CD4-positive, alpha-beta T cell (primary cell): ENCODE measurements at regions not wholly inside any gene's neighbourhood (a gene's known extent, or its start where the extent isn't known, plus 50 kb on each side); places are given as distances from the start of the nearest gene placed in this dataset.

Experiments used
- ATAC-seq: fragments of 200-7000 bp; cut with Tn5 transposase; one replicate; pipeline ENCODE4 v1.10.0; 2022; ENCODE audit warnings: mild to moderate bottlenecking; ENCODE audit not compliant: poor library complexity
- CTCF ChIA-PET: fragments of 350-600 bp; sonication (Branson Sonifier 250); formaldehyde crosslinking; loops from one replicate; lab custom pipeline; 2021; ENCODE audit warnings: antibody characterized with exemption, inconsistent platforms; lab: Charles Lee
- POLR2A ChIA-PET: fragments of 350-600 bp; sonication (Branson Sonifier 250); formaldehyde crosslinking; loops from one replicate; lab custom pipeline; 2021; ENCODE audit warnings: antibody characterized with exemption, inconsistent platforms; lab: Charles Lee
- DNase-seq, 14 experiments: peaks; one replicate each; pipeline ENCODE4 v3.0.0-alpha.2; 2013 to 2020; ENCODE audit warnings: mixed read lengths in 2 of 14
- H3K27ac ChIP-seq, 2 donors: one replicate each; pipeline versions ENCODE4 v1.5.1 to v1.7.0; 2013; ENCODE audit warnings: low read length in 2 of 2, low read depth in 1 of 2, mild to moderate bottlenecking in 1 of 2
- H3K27me3 ChIP-seq, 2 experiments: 1 replicate in 1 of 2; 2 replicates in 1 of 2; pipeline versions ENCODE4 v1.6.1 to v1.7.0; 2013; ENCODE audit warnings: low read length in 2 of 2, control low read depth in 1 of 2, mild to moderate bottlenecking in 1 of 2, moderate library complexity in 1 of 2; ENCODE audit not compliant: insufficient read depth in 2 of 2, control insufficient read depth in 1 of 2
- H3K36me3 ChIP-seq: one replicate; pipeline ENCODE4 v1.6.1; 2013; ENCODE audit warnings: low read length, control low read depth; ENCODE audit not compliant: insufficient read depth
- H3K4me1 ChIP-seq: one replicate; pipeline ENCODE4 v1.6.1; 2013; ENCODE audit warnings: low read length, control low read depth; ENCODE audit not compliant: insufficient read depth
- H3K4me3 ChIP-seq: one replicate; pipeline ENCODE4 v1.5.1; 2013; ENCODE audit warnings: mild to moderate bottlenecking, low read length, moderate library complexity
- H3K9me3 ChIP-seq, 2 experiments: 1 replicate in 1 of 2; 2 replicates in 1 of 2; pipeline versions ENCODE4 v1.6.1 to v1.7.0; 2013; ENCODE audit warnings: low read length in 2 of 2, mild to moderate bottlenecking in 2 of 2, control low read depth in 1 of 2, moderate library complexity in 1 of 2; ENCODE audit not compliant: control insufficient read depth in 1 of 2, insufficient read depth in 1 of 2
- H3K27ac Mint-ChIP-seq: one replicate; pipeline ENCODE4 v1.8.0; 2020; ENCODE audit warnings: mixed read lengths
- H3K27me3 Mint-ChIP-seq: one replicate; pipeline ENCODE4 v1.8.0; 2021; ENCODE audit warnings: mixed read lengths
- H3K36me3 Mint-ChIP-seq: one replicate; pipeline ENCODE4 v1.8.0; 2021; ENCODE audit warnings: low read depth, mixed read lengths
- H3K4me1 Mint-ChIP-seq: one replicate; pipeline ENCODE4 v1.8.0; 2021; ENCODE audit warnings: low read depth, mixed read lengths
- H3K4me3 Mint-ChIP-seq: one replicate; pipeline ENCODE4 v1.8.0; 2020; ENCODE audit warnings: mild to moderate bottlenecking, mixed read lengths
- H3K9me3 Mint-ChIP-seq: one replicate; pipeline ENCODE4 v1.8.0; 2020; ENCODE audit warnings: mixed read lengths
- intact Hi-C, 2 experiments: fragments of 100-400 bp; cut with DNase I in 1 of 2; cut with micrococcal nuclease in 1 of 2; formaldehyde crosslinking; loops; one replicate each; pipeline versions ENCODE4 v1.15.1 to v1.9.0; 2023 to 2025; cut with DNase I, micrococcal nuclease
- TF ChIP-seq, protein P1 (sequence below): fragments of 200-600 bp; IDR thresholded peaks from one replicate; pipeline ENCODE4 v1.8.0; 2022; ENCODE audit warnings: antibody characterized with exemption, mild to moderate bottlenecking

DNA sequence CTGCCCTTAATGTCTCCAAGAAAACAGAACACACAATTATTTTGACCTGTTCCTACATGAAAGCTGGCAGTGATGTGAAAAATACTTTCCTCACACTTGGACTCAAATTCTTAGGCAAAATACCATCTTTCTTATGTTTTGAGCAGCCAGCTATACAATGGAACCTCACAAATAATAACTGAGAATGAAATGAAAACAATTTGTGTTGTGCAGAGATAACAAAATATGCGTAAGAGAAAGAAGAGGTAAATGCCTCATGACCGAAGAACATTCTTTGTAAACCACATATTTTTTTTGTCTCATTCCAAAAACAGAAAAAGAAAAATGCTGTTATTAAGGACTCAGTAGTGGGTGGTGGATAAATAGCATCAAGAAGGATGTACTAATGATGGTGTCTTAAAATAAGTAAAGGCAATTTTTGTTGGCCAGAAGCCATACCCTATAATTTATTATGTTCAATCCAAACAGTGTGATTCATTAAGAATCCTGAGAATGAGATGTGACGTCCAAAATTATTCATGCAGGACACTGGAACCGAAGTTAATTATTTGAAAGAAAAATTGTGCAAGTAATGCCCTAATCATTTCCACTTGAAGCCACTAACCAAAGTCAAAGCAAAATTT lies 193.0 kb upstream of the NETO1 start:
- no peak overlapping the region for H3K4me3 ChIP-seq
- TF ChIP-seq, protein P1, sequence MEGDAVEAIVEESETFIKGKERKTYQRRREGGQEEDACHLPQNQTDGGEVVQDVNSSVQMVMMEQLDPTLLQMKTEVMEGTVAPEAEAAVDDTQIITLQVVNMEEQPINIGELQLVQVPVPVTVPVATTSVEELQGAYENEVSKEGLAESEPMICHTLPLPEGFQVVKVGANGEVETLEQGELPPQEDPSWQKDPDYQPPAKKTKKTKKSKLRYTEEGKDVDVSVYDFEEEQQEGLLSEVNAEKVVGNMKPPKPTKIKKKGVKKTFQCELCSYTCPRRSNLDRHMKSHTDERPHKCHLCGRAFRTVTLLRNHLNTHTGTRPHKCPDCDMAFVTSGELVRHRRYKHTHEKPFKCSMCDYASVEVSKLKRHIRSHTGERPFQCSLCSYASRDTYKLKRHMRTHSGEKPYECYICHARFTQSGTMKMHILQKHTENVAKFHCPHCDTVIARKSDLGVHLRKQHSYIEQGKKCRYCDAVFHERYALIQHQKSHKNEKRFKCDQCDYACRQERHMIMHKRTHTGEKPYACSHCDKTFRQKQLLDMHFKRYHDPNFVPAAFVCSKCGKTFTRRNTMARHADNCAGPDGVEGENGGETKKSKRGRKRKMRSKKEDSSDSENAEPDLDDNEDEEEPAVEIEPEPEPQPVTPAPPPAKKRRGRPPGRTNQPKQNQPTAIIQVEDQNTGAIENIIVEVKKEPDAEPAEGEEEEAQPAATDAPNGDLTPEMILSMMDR: no peak
- H3K9me3 ChIP-seq: peaks cover 0 to 10% of the 10 kb centered on the region in 2 experiments
- no peaks in the 10 kb centered on the region for H3K4me1 Mint-ChIP-seq
- H3K4me3 Mint-ChIP-seq: no peak overlapping the region
- ChIA-PET CTCF (no interaction called here), POLR2A (no interaction called here)
- H3K4me1 ChIP-seq: no peaks in the 10 kb centered on the region
- no peak for ATAC-seq
- peaks cover 7% of the 10 kb centered on the region for H3K9me3 Mint-ChIP-seq
- no peaks in the 10 kb centered on the region for H3K36me3 ChIP-seq
- intact Hi-C loops: no loop called here
- no peak overlapping the region for H3K27ac Mint-ChIP-seq
- DNase-seq: no peak
- H3K27ac ChIP-seq: no peak overlapping the region
- no peaks in the 10 kb centered on the region for H3K36me3 Mint-ChIP-seq
- no peaks in the 10 kb centered on the region for H3K27me3 ChIP-seq
- no peaks in the 10 kb centered on the region for H3K27me3 Mint-ChIP-seq

DNA sequence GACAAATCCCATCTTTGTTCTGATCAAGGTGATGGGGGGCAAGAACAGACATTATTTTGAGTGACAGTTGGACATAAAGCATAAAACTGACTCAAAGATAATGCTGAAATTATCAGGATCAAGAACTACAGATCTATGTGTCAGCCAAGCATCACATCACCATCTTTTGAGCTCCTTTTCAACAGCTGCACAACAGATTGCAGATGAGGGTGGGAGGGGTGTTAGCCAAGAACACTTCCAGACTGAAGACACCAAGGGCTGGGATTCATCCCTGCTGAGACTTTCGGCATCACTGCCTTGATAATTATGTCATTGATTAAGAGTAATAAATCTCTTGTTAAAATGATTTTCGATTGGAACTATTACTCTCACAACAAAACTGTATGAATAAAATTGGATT lies 191.5 kb upstream of the NETO1 start:
- H3K27ac ChIP-seq: no peak overlapping the region
- ChIA-PET CTCF (no interaction called here), POLR2A (no interaction called here)
- H3K36me3 Mint-ChIP-seq: no peaks in the 10 kb centered on the region
- H3K4me1 ChIP-seq: no peaks in the 10 kb centered on the region
- DNase-seq (no peak), ATAC-seq (no peak)
- intact Hi-C loops: no loop called here
- no peaks in the 10 kb centered on the region for H3K27me3 ChIP-seq
- no peak overlapping the region for H3K4me3 ChIP-seq
- no peaks in the 10 kb centered on the region for H3K36me3 ChIP-seq
- H3K4me3 Mint-ChIP-seq: no peak overlapping the region
- peaks cover 0 to 13% of the 10 kb centered on the region in 2 experiments for H3K9me3 ChIP-seq
- no peaks in the 10 kb centered on the region for H3K4me1 Mint-ChIP-seq
- TF ChIP-seq, protein P1: no peak
- no peaks in the 10 kb centered on the region for H3K27me3 Mint-ChIP-seq
- peaks cover 7% of the 10 kb centered on the region for H3K9me3 Mint-ChIP-seq
- no peak overlapping the region for H3K27ac Mint-ChIP-seq

DNA sequence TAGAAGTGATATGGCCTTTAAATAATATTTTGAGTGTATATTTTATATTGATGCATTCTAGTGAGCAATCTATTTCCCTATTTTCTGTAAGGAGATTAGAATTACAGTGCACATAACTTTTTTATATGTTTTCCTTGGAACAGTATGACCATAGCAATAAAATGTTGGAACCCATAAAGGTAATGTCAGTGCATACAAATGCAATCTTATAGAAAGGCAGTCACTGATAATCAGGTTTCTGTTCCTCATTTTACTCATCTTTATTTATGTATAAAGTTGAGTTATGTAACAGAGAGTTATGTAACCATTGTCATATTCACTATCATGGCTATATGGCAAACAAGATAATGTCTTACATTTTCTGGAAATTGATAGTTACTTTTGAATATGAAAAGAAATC lies 179.9 kb upstream of the NETO1 start:
- intact Hi-C loops: no loop called here
- ChIA-PET CTCF (no interaction called here), POLR2A (no interaction called here)
- Histone ChIP-seq H3K27me3 (no peaks in the 10 kb centered on the region), H3K4me1 (no peaks in the 10 kb centered on the region), H3K9me3 (peaks cover 0 to 9% of the 10 kb centered on the region in 2 experiments), H3K4me3 (no peak overlapping the region), H3K27ac (no peak overlapping the region), H3K36me3 (no peaks in the 10 kb centered on the region)
- Mint-ChIP-seq H3K4me1 (no peaks in the 10 kb centered on the region), H3K36me3 (no peaks in the 10 kb centered on the region), H3K4me3 (no peak overlapping the region), H3K27ac (no peak overlapping the region), H3K27me3 (no peaks in the 10 kb centered on the region), H3K9me3 (peaks cover 6% of the 10 kb centered on the region)
- ATAC-seq: no peak
- DNase-seq: no peak
- TF ChIP-seq, protein P1: no peak
